SW 1271 (cell line): ENCODE measurements at regions not wholly inside any gene's neighbourhood (a gene's known extent, or its start where the extent isn't known, plus 50 kb on each side); places are given as distances from the start of the nearest gene placed in this dataset.

Source experiments
- DNase-seq, 2 experiments: peaks; one replicate each; lab custom pipeline; 2025; lab: John Stamatoyannopoulos, UW

- no peak for DNase-seq
Observed at GRCh38 chr10:3990307-3990706, 205.3 kb upstream of the KLF6 start.

GRCh38 chr10:3987143-3987974 lies 202.3 kb upstream of the KLF6 start:
- DNase-seq, result no peak

GRCh38 chr10:3986493-3987142 lies 201.6 kb upstream of the KLF6 start:
- DNase-seq, result no peak

- DNase-seq, result no peak
Observed at GRCh38 chr10:3982746-3983442, 197.9 kb upstream of the KLF6 start.

- DNase-seq, result no peak
Observed at GRCh38 chr10:3981300-3981699, 196.3 kb upstream of the KLF6 start.

GRCh38 chr10:3980660-3981059 lies 195.7 kb upstream of the KLF6 start:
- no peak for DNase-seq

GRCh38 chr10:3980144-3980543 lies 195.1 kb upstream of the KLF6 start:
- DNase-seq, result no peak

- DNase-seq, result no peak
Observed at GRCh38 chr10:3978761-3979160, 193.8 kb upstream of the KLF6 start.

GRCh38 chr10:3978174-3978573 lies 193.2 kb upstream of the KLF6 start:
- DNase-seq, result peak; percentile 1 to 4

GRCh38 chr10:3977761-3978160 lies 192.8 kb upstream of the KLF6 start:
- no peak for DNase-seq

- no peak for DNase-seq
Observed at GRCh38 chr10:3976718-3977117, 191.7 kb upstream of the KLF6 start.

- DNase-seq, result no peak
Observed at GRCh38 chr10:3976171-3976570, 191.2 kb upstream of the KLF6 start.

- no peak for DNase-seq
Observed at GRCh38 chr10:3975016-3975415, 190.0 kb upstream of the KLF6 start.

- DNase-seq, result no peak
Observed at GRCh38 chr10:3972460-3973301, 187.7 kb upstream of the KLF6 start.

GRCh38 chr10:3971713-3972112 lies 186.7 kb upstream of the KLF6 start:
- DNase-seq, result no peak

GRCh38 chr10:3969876-3970666 lies 185.1 kb upstream of the KLF6 start:
- no peak for DNase-seq

GRCh38 chr10:3968727-3969126 lies 183.7 kb upstream of the KLF6 start:
- DNase-seq, result no peak

GRCh38 chr10:3964516-3964915 lies 179.5 kb upstream of the KLF6 start:
- no peak for DNase-seq

GRCh38 chr10:3963191-3963673 lies 178.2 kb upstream of the KLF6 start:
- no peak for DNase-seq

GRCh38 chr10:3961082-3961481 lies 176.1 kb upstream of the KLF6 start:
- DNase-seq, result no peak

- no peak for DNase-seq
Observed at GRCh38 chr10:3960496-3960895, 175.5 kb upstream of the KLF6 start.
